ENCODE measurements at regions not wholly inside any gene's neighbourhood (a gene's known extent, or its start where the extent isn't known, plus 50 kb on each side); places are given as distances from the start of the nearest gene placed in this dataset.
"Not testable (repeated sequence)": the region's sequence is repeated elsewhere in the genome, so short reads cannot be mapped to it uniquely, and the experiment has no call there.

DNA sequence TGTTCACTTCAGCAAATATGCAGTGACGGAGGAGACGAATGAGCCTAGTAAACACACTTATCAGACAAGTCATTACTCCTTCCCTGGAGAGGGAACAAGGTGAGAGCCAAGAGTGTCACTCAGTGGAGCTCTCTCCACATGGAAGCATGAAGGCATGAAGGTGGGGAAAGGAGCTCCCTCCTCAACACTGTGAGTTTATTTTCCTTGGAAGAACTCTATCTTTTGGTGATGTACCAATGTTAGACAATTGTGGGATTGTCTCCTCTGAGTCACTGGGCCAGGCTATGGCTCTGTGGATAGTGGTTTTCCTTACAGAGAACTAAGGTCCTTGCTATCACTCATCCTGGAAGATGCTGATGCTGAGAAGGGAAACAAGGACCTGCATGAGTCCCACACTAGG lies 200.2 kb downstream of the CPEB2 start:
- intact Hi-C loops (cut with DNase I, micrococcal nuclease): no loop called here
- ATAC-seq (no peak), DNase-seq (no peak)

- DNase-seq; ATAC-seq; intact Hi-C loops (cut with DNase I, micrococcal nuclease): not testable (repeated sequence)
These were observed 204.2 kb downstream of the CPEB2 start for GRCh38 chr4:15206526-15206925.

- ATAC-seq: no peak
- DNase-seq: no peak
These were observed 211.2 kb downstream of the CPEB2 start for GRCh38 chr4:15213302-15213970.

DNA sequence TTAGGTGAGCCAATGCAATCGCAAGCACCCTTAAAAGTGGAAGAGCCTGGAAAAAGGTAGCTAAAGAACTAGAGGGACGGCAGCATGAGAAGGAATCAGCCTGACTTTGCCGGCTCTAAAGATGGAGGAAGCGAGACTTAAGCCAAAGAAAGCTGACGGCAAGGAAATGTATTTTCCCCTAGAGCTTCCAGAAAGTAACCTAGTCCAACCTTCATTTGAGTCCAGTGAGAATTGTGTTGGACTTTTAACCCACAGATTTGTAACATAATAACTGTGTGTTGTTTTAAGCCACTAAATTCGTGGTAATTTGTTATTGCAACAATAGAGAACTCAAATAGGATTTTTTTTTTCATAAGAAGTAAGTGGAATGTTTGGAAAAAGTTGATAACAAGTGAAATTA lies 212.7 kb upstream of the C1QTNF7 start:
- ATAC-seq (no peak), DNase-seq (no peak)
- intact Hi-C loops (cut with DNase I, micrococcal nuclease): no loop called here

More at GRCh38 chr4:15213302-15213970, 211.2 kb downstream of the CPEB2 start:
- intact Hi-C loops (cut with DNase I, micrococcal nuclease): no loop called here

GRCh38 chr4:15226203-15226602 lies 201.6 kb upstream of the C1QTNF7 start:
- ATAC-seq: no peak
- no peak for DNase-seq
- intact Hi-C loops (cut with DNase I, micrococcal nuclease): no loop called here

DNA sequence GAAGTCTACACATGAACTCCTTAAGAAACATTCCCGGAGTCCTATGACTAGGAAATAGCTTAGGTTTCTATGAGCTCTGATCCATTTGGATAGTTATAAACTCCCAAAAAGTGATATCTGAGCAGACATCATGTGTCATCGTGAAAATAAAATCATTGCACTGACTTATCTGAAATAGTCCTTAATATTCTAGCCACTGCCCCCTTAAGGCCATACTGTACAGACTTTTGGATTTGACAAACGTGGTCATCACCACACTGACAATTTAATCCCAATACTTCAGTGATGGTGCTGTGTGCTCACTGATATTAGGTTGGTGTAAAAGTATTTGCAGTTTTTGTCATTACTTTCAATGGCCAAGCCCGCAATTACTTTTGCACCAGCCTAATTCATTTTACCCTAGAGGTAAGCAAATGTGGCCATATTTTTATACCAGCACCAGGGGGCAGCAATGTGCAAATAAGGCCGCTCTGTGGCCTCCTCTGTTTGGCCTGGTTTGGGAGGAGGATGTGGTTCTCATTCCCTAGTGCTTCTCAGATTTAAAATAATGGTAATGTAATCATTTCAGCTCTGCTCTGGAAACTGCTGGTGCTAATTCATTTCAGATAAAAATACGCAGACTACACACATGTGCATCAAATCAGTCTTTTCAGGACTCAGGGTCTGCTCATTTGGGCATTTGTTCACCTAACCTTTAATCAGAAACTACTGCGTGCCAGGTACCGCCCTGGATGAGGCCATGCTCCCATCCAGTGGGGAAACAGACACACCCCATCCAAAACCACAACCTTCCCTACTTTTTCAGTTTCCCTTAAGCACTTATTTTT lies 196.4 kb upstream of the C1QTNF7 start:
- intact Hi-C loops (cut with DNase I, micrococcal nuclease): loop anchor here (5.0 to 10.0 kb wide), 2 partner anchors 163 to 226 kb away; no protein-coding TSS in a partner anchor
- ATAC-seq: peak; percentile 72
- DNase-seq: peak; percentile 44 to 76

DNA sequence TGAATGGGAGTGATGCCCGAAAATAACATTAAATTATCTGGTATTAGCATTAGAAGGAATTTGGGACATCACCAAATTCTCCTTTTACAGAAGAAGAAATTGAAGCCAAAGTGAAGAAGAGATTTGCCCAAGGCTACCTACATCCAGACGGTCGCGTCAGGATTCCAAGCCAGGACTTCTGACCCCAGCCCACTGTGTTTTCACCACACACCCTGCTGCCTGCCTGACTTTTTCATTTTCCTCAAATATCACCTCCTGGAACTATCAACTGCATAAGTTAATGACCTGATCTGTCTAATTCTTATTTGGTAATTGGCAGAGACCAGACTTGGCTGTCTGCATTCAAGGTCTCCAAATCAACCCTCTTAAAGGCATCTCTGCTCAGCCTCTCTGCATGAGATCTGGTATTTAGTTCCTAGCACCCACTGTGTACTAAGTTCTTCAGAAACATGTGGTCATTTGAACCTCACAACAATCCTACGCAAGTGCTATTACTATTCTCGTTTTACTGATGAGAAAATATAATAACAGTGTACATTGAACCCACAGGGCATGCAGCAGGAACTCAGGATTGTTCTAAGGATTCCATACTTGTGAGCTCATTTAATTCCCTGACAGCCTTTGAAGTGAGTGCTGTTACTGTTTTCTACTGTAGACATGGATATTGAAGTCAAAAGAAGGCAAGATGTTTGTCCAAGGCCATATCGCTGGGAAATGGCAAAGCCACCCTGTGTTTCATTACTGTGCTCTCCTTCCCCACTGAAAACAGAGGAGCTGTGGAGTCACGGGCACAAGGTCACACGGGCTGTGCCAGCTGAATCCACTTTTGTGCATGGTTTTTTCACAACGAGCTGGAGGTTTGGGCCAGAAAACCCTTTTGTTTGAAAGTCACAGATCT lies 195.2 kb upstream of the C1QTNF7 start:
- DNase-seq: no peak

DNA sequence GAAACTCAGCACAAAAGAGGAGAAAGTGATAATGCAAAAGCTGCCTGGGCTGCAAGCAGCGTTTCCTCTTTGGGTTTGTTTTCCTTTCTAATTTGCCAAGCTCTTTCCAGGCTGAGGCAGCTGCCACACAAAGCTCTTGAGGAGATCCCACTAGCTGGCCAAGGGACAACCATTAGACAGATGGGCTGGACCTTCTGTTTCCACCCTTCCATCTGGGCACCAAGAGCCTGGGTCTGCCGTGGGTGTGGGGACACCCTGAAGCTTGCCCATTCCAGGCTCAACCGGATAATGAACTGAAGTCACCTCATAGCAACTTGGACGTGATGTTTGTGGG lies 194.6 kb upstream of the C1QTNF7 start:
- intact Hi-C loops (cut with DNase I, micrococcal nuclease): loop anchor here (5.0 to 10.0 kb wide), 2 partner anchors 162 to 224 kb away; no protein-coding TSS in a partner anchor
- DNase-seq: no peak
- ATAC-seq: no peak

More for the DNA sequence above, 195.2 kb upstream of the C1QTNF7 start:
- intact Hi-C loops (cut with DNase I, micrococcal nuclease): loop anchor here (5.0 to 10.0 kb wide), 2 partner anchors 162 to 225 kb away; no protein-coding TSS in a partner anchor
- ATAC-seq: no peak

- intact Hi-C loops (cut with DNase I, micrococcal nuclease): loop anchor here (5.0 to 10.0 kb wide), 2 partner anchors 161 to 224 kb away; no protein-coding TSS in a partner anchor
- no peak for DNase-seq
- ATAC-seq: no peak
These were observed 194.2 kb upstream of the C1QTNF7 start for GRCh38 chr4:15233626-15234025.

DNA sequence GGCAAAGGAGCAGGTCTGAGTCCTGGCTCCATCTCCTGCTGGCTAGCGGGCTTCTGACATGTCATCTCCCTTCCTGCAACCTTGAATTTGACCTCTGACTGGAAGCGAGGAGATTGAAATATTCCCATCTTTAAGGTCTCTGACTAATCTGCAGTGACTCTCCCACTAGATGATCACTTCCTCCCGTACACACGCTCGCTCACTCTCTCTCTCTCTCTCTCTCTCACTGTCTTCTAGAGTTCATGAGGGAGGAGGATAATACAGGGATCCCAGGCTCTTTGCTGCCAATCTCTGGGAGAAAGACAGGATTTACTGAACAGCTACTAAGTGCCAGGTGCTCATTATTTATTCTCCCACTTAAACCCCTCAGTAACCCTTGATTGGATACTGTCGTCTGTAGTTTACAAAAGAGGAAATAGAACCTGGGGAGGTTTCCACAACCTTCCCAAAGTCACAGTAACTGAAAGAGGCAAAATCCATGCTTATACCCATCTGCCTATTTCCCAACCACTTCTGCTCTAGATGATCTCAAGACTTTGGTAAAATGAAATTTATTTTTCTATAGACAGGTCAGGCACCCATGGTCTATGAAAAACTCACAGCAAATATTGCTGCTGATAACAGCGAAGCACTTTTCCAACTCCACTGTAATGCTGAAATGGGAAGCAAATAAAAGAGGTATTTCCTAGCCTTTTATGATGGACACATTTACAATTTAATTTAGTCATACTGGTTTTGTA lies 193.5 kb upstream of the C1QTNF7 start:
- intact Hi-C loops (cut with DNase I, micrococcal nuclease): loop anchor here (5.0 to 10.0 kb wide), 2 partner anchors 161 to 223 kb away; no protein-coding TSS in a partner anchor
- no peak for ATAC-seq
- no peak for DNase-seq

DNA sequence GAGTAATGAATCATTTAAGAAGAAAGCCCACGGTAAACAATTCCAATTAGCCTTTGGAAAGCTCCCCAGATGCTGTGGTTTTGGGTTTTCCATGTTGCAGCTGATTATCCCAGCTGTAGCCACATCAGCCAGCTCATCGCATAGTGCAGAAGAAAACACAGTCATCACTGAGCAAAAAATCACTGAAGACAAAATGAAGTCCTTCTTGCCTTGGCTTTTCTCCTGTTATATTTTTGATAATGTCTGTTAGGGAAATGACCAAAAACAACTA lies 193.0 kb upstream of the C1QTNF7 start:
- intact Hi-C loops (cut with DNase I, micrococcal nuclease): loop anchor here (5.0 to 10.0 kb wide), 2 partner anchors 160 to 223 kb away; no protein-coding TSS in a partner anchor
- no peak for DNase-seq
- no peak for ATAC-seq

- DNase-seq (no peak), ATAC-seq (no peak)
- intact Hi-C loops (cut with DNase I, micrococcal nuclease): loop anchor here in 1 of 2 donors (5.0 to 10.0 kb wide), 2 partner anchors 160 to 222 kb away; no protein-coding TSS in a partner anchor
These were observed 192.7 kb upstream of the C1QTNF7 start for GRCh38 chr4:15235135-15235534.

DNA sequence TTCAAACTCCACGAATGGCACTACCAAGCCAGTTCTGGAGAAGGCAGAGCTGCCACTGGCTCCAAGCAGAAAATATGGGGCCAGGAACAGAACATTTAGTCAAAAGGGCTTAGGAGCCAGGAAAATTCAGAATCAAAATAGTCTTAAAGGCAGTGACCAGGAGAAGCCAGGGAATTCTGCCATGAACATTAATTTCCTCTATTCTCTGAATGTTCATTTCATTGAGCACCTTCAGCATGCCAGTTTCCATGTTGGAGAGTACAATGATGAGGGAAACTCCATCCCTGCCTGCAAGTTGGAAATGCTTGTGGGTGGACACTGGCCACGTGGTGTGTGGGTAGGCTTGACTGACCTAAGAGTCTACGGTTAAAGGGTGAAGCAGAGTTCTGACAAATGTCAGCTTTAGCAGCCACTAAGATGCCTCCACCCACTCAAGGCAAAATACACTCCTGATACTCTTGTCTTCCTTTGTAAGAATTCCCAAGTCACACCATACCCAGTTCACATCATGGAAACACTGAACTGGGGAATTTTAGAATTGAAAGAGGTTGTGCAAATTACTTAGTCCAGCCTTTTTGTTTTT lies 190.1 kb upstream of the C1QTNF7 start:
- no peak for DNase-seq
- ATAC-seq: no peak
- intact Hi-C loops (cut with DNase I, micrococcal nuclease): loop anchor here in 1 of 2 donors (5.0 to 10.0 kb wide), 2 partner anchors 157 to 220 kb away; no protein-coding TSS in a partner anchor

DNA sequence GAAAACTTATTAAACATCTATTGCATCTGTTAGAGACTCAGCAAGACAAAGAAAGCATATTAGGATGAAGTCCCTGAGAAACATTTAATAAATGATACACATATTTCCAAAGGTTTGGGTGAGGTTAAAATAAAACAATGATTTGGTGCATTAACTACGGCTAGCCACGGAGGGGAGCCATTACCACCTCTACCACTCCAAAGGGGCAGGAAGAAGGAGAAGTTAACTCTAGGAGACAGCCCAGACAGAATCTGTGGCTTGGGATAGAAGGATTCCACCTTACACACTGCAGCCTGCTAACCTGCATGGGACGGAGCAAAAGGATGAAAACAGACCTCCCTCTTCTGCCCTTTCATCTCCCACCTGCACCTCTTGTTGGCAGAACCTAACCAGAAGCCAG lies 189.1 kb upstream of the C1QTNF7 start:
- DNase-seq: no peak
- intact Hi-C loops (cut with DNase I, micrococcal nuclease): loop anchor here in 1 of 2 donors (5.0 to 10.0 kb wide), 2 partner anchors 156 to 219 kb away; no protein-coding TSS in a partner anchor
- peak; percentile 67 for ATAC-seq

GRCh38 chr4:15239866-15240265 lies 188.0 kb upstream of the C1QTNF7 start:
- intact Hi-C loops (cut with DNase I, micrococcal nuclease): loop anchor here in 1 of 2 donors (5.0 to 10.0 kb wide), 2 partner anchors 155 to 217 kb away; no protein-coding TSS in a partner anchor
- DNase-seq (no peak), ATAC-seq (no peak)

GRCh38 chr4:15240764-15241163 lies 187.1 kb upstream of the C1QTNF7 start:
- no peak for DNase-seq
- no peak for ATAC-seq
- intact Hi-C loops (cut with DNase I, micrococcal nuclease): no loop called here

DNA sequence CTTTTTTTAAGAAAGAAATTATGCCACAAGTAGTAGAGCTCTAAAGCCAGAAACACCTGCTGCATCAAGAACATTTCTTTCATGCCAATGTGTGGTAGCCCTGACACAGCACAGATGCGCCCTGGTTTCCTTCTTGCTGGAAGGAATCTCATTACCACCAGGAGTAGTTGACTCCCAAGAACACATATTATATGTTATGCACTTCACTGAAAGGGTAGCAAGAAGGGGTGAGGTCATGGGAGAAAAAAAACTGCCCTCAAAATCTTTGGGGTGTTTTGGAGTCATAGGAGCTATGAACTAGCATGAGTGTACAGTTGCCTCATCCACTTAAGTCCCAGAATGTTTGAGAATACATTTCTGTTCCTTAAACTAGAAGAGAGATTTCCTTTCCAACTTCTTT lies 185.8 kb upstream of the C1QTNF7 start:
- DNase-seq (no peak), ATAC-seq (no peak)
- intact Hi-C loops (cut with DNase I, micrococcal nuclease): no loop called here

DNA sequence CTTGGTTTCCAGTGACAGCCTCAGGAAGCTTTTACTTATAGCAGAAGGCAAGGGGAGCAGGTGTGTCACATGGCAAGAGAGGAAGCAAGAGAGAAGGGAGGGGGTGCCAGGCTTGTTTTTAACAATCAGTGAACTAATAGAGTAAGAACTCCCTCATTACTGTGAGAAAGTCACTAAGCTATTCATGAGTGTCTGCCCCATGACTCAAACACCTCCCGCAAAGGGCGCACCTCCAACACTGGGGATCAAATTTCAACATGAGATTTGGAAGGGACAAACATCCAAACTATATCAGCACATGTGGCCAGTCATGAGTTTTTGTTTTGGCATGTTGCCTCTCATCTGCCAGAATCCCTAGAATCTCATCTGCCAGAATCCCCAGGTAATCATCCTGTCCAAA lies 183.5 kb upstream of the C1QTNF7 start:
- DNase-seq (no peak), ATAC-seq (no peak)
- intact Hi-C loops (cut with DNase I, micrococcal nuclease): no loop called here
